ENCODE measurements at regions not wholly inside any gene's neighbourhood (a gene's known extent, or its start where the extent isn't known, plus 50 kb on each side); places are given as distances from the start of the nearest gene placed in this dataset.
"Not testable (repeated sequence)": the region's sequence is repeated elsewhere in the genome, so short reads cannot be mapped to it uniquely, and the experiment has no call there.

DNA sequence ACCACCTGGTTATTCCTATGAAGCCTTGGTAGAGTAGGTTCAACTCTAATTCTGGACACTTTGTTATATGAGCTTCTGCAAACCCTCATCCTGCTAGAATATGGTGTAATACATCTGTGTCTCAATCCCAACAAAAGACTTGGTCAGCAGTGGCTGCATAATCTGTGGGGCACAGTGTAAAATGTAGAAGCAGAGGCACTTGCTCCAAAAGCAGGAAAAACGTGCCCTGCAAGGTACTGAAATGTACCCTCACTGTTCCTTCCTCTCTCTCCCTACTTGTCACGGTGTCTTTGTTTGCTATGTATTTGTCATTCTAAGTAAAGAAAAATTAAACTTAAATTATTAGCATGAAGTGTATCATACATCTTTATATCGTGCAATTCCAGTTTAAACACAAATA is 267.9 kb downstream of the BCL11B start:
- DNase-seq (ENCODE audit: low spot score), result no peak

DNA sequence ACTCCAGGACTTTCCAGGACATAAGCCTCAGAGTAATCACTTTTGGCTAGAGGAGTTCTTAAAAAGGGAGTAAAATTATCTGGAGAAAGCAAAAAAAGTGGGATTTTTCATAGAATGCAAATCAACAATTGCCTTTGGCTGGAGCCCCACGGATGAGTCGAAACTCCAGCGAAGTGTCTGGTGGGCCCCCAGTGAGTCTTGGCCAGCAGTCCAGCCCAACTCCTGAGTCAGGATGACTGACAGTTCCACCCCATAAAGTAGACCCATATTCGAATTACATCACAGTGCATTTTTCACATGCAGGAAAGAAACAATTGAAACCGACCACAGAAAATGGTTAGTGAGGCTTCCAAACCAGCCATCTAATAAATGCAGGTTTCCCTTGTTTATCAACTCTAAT is 265.7 kb downstream of the BCL11B start:
- no peak for DNase-seq (ENCODE audit: low spot score)

DNA sequence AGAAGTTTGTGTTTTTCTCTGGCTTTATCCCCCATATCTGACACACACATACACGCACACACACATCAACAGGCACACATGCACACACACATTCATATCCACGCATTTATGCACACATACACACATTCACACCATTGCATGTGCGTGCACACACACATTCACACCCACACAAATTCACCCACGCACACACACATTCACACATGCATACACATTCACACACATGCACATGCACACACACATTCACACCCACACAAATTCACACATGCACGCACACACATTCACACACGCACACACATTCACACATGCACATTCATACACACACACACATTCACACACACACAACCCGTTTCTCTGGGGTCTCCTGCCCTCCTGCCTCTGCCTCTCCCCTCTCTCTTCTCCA is 264.2 kb downstream of the BCL11B start:
- DNase-seq (ENCODE audit: low spot score), result no peak

DNA sequence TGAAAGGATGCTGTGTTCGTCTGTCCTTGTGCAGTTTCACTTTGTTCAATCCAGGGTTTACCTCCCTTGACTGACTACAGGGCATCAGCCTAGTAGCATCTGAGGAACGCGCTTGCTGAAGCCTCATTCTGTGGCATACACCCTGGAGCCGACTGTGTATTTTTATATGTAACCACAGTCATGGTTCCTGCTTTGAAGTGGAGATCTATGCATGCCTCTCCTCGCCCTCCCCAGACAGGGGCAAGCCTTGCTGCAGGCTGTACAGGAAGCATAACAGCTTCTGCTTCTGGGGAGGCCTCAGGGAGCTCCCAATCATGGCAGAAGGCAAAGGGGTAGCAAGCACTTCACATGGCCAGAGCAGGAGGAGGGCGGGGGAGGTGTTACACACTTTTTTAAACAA is 262.1 kb downstream of the BCL11B start:
- DNase-seq (ENCODE audit: low spot score), result no peak

DNA sequence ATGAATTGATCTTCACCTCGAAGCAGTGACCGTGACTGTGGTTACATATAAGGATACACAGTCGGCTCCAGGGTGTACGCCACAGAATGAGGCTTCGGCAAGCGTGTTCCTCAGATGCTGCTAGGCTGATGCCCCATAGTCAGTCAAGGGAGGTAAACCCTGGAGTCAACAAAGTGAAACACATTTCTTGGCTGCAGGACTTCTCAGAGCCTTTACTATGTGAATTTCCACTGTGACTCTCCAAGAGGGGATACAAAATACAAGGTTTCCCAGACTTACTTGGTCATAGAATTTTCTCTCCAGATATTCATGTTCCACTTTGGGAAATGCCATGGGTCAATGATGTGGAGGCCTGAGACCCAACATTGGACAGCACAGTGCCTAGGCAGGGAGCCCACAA is 260.6 kb downstream of the BCL11B start:
- no peak for DNase-seq (ENCODE audit: low spot score)

DNA sequence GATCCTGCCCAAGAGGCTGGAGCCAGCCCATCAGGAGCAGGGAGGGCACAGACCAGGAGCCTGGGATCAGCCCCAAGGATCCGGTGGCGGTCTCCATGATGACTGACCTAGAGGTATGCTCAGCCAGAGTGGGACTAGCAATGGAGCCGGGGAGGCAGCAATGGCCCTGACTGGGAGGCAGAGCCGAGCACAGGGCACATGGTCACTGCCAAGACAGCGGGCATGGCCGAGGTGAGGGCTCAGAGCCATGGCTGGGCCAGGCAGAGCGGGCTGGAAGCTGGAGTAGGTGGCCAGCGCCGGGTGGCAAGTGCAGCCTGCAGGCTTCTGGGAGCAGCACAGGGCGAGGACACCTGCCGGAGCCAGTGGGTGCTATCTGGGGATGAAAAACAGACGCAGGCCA is 259.3 kb downstream of the BCL11B start:
- DNase-seq (ENCODE audit: low spot score), result no peak

DNA sequence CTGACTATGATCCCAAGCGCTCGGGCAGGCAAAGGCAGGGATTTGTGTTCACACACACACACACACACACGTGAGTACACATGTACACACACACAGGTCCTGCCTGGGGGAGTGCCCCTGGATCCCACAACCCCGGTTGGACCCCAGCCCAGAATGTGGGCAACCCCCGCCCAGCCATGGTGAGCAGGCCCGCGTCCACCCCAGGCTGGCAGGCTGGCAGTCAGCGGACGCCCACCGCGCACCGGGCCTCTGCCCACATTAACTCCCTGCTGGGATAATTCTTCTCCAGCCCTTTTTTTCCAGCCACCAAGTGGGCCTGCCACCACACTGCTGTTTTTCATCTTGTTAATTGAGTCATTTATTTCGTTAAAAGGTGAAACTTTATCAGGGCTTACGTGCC is 256.2 kb downstream of the BCL11B start:
- no peak for DNase-seq (ENCODE audit: low spot score)

DNA sequence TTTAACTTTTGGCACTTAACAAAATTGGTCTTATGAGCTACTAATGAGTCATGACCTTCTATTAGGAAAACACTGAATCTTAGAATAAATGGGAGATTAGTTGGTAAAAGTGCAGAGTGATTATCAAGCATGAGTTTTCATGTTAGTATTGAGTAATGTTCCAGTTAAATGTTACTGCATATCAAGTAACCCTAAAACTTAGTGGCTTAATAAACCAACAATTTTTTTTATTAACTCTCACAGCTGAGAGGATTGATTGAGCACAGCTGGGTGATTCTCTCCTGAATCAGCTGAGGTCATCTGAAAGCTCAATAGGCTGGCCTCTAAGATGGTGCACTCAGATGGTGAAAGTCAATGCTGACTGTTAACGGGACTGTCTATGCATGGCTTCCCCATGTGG is 248.6 kb downstream of the BCL11B start:
- no peak for DNase-seq (ENCODE audit: low spot score)

DNA sequence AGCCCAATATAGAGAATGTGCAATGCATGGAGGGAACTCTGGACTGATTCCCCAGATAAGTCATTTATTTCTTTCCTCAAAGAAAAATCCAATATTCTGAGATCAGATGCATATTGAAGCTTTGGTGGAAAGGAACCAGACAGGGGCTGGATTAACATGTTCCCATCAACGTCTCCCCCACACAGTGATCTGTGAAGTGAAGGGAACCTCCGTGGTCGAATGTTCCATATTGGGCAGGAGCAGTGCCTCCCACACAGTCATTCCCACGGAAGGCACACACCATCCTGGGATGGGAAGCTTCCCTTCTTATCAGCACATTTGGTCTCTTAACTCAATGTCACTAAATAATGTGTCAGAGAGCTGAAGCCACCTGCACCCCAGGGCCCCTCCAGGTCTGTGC is 247.1 kb downstream of the BCL11B start:
- DNase-seq (ENCODE audit: low spot score), result no peak

DNA sequence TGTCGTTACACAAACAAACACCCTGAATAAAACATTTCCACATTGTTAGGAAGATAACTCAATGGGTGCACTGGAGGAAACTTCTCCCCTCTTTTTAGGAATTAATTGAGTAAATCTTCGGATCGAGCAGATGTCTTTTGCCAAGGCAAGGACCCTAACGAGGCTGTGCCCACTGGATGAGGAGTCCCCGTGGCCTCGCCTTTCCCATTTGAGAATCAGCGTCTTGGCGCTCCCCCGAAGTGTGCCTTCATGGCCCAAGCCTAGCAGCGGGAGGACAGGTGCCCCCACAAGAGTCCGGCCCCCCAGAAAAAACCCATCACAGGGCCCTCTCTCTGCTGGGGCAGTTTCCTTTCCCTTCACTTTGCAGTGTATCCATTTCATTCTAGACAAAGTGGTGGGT is 246.6 kb downstream of the BCL11B start:
- no peak for DNase-seq (ENCODE audit: low spot score)

DNA sequence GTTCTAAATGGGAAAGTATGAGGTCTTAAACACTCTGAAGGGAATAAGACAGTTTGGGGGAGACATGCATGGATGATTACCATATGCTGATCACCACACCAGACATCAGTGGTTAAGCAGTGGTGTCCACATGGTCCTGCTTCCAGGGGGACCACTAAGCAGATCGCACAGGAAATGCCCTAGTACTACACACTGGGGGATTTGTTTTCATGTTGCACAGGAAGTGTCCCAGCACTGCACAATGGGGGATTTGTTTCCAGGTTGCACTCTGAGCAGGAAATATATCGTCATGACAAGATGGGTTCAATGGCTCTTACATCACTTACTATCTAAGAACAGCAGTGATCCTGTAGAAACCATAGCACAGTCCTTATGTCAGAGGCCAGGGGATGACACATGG is 245.5 kb downstream of the BCL11B start:
- peak; percentile 6 for DNase-seq (ENCODE audit: low spot score)

DNA sequence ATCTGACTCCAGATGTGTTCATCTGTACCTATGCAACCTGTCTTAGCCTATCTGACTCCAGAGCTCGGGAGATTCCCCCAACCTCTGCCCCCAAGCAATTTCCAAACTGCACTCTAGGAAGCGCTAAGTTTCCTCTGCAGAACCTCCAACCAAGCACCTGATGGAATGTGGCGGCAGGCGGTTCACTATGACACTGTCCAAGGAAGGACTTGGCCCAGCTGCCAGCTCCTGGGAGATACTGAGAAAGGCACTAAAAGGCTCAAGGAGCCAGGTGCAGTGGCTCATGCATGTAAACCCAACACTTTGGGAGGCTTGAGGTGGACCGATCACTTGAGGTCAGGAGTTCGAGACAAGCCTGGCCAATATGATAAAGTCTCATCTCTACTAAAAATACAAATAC is 244.0 kb downstream of the BCL11B start:
- no peak for DNase-seq (ENCODE audit: low spot score)

DNA sequence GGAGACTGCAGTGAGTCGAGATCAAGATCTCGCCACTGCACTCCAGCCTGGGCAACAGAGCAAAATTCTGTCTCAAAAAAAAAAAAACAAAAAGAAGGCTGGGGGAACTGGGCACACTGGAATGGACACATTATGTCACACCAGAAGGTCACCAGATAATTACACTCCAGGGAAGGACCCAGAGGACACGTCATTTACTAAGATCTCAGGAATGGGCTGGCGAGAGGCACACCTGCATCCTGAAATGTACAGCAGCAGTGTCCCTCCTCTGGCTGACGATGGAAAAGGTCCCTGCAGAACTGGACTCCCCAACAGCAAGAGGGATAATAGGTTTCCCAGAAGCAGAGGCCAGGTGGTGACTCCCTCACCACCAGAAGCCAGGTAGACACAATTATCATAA is 243.5 kb downstream of the BCL11B start:
- no peak for DNase-seq (ENCODE audit: low spot score)

DNA sequence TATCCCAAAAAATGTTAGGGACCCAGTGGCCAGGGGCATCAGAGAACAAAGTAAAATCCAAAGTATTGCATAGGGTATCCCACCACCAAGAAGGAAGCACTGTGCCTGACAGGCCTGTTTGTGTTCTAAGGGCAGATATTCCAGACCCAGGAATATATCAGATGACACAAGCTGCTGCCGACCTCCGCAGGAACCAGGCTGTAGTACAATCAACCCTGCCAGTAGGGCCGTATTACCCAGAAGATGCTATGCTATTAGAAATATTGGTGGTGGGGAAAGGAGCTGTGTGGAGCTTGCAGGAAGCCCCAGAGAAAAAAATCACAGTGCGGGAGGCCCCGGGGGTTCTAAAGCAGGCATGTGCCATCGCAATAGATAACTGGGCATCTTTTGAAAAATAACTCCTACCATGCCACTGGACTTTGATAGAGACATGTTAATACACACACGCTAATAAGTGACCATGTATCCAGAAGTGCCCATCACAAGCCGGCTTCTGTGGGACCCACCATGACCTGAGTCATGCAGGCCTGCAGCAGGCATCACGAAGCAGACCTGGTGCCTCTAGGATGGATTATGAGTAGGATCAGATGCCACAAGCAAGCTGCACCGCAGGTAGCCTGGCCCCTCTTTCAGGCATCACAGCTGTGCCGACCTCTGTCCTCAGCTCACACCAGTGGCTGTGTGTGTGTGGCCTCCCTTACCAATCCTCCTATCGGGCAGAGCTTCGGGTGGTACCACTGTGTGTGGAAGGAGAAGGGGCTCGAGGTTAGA is 242.7 kb downstream of the BCL11B start:
- DNase-seq (ENCODE audit: low spot score), result no peak

DNA sequence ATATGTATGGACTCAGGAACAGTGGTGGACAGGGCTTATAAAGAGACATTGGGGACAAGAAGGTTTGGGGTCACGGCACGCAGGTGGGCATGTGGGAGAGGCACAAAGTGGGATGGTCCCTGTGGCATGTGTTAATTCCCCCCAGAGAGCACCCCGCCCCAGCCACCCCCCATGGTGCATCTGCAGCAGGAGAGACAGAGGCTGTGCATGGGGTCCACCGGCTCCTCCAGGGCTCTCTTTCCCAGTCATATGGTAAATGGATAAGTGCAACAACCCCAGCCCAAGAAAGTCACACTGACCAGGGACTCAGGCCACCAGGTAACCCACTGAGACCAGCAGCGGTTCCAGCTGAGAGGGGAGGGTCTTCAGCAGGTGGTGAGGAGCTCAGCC is 242.1 kb downstream of the BCL11B start:
- DNase-seq (ENCODE audit: low spot score), result no peak

DNA sequence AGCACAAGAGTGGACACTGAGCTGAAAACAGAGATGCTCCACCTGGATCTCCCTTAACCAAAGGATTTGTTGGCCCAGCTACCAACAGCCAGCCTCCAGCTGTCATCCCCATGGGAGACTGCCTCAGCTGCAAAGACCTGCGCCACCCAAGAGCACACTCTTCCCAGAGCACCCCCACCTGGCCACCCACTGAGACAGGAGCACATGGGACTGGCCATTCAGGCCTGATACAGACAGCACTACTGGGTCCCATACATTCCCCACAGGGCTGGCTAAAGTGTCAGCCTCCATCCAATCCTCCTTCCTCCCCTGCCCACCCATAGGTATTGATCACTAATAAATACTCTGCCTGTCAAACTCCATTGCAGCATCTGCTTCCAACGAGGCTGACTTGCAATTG is 241.5 kb downstream of the BCL11B start:
- no peak for DNase-seq (ENCODE audit: low spot score)

DNA sequence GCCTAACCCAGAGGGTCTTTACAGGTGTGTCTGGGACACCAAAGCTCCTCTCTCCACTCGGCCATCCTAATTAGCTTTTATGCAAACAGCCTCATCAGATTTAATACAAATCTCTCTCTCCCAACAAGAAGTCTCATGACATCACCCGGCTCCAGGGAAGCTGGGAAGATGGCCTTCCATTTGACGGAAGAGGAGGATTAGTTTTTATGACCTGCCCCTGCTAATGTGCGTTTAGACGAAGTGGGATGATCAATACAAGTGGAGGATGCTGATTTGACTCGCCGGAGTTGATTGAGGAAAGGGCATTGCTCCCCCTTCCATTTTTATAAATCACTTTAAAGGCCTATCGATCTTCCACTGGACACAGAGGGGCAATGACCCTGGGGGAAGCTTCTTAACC is 239.2 kb downstream of the BCL11B start:
- DNase-seq (ENCODE audit: low spot score), result no peak

DNA sequence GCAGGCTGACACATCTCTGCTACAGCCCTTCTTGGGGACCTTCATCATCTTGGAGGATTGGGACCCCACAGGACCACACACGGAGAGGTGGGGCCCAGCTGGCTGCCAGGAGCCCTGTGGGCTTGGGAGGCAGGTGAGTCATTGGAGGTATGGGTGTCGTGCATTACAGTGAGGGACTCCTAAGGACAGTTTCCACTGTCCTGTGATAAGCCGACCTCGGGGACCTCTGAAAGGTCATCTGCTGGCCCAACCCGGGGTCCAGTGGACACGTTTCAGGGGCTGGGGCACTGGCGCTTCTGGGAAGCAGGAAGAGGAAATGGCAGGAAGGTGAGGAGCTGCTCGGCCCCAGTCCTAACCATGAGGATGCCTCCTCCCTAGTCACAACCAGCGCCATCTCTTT is 238.0 kb downstream of the BCL11B start:
- no peak for DNase-seq (ENCODE audit: low spot score)

DNA sequence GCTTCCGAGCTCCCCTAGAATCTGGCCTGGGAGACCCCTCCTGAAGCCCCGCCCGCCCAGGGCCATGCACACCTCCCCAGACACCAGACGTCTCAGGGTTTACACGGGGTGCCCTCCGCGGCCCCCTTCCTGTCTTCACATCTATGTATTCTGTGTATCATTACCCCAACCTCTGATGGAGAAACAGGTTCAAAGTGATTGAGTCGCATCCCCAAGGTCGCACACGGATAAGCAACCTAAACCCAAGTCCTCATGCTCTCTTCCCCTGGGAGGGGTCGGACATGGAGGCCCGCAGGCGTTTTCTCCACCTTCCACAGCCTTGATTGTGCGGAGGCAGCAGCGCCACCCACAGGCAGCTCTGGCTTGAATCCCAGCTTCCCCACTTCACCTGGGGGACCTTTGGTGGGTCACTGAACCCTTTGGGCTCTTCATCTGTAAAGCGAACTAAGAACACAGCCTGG is 237.3 kb downstream of the BCL11B start:
- DNase-seq (ENCODE audit: low spot score), result no peak

DNA sequence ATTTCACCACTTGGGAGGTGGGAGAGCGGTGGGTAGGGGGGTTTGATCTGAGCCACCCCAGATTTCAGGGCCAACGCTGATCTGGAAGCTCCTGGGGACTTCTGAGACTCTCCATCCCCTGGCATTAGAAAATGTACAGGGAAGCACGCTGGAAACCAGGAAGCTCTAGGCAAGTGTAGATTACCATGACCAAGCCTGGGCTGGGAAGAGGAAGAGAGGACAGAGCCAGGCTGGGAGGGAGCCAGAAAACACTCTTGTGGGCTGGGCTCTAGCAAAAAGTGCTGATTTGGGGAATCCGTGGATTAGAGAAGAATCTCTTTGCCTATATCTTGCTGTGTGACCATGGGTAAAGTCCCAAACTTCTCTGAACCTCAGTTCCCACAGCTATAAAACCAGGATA is 236.7 kb downstream of the BCL11B start:
- DNase-seq (ENCODE audit: low spot score), result no peak

DNA sequence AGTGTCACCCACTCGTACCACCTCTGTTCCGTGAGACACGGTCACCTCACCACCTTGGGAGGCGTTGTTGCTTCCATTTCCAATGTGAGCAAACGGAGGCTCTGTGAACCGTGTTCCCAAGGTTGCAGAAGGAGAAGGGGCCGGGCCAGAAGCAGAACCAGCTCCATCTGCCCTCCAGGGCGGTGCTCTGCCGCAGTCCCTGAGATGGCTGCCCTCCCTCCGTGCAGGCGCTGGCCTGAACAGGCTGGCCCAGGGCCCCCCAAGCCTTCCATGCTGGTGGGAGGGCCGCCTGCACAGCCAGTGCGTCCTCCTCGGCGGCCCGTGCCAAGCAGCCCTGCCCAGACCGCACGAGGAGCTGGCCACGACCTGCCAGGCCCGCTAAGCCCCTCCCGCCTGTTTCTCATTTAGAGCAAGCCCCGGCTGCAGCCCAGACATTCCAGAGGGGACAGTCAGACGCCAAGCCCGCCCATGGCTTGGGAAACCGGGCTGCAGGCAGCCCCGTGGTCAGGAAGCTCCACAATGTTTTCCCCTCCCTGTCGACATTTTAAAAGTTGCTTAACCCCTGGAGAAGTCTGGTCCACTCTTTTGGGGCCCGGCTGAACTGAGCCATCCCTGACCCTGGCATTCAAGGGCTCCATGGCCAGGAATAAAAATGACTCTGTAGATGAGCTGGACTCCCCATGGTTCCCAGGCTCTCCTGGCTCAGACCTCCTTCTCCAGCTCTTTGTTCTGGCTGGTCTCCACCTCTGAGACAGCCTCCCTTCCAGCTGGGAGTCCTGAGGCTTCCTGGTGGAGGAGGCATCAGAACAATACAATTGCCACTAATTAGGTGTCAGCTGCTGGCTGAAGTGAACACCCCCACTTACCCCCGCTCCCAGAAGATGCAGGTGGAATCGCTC is 236.0 kb downstream of the BCL11B start:
- DNase-seq (ENCODE audit: low spot score), result no peak

DNA sequence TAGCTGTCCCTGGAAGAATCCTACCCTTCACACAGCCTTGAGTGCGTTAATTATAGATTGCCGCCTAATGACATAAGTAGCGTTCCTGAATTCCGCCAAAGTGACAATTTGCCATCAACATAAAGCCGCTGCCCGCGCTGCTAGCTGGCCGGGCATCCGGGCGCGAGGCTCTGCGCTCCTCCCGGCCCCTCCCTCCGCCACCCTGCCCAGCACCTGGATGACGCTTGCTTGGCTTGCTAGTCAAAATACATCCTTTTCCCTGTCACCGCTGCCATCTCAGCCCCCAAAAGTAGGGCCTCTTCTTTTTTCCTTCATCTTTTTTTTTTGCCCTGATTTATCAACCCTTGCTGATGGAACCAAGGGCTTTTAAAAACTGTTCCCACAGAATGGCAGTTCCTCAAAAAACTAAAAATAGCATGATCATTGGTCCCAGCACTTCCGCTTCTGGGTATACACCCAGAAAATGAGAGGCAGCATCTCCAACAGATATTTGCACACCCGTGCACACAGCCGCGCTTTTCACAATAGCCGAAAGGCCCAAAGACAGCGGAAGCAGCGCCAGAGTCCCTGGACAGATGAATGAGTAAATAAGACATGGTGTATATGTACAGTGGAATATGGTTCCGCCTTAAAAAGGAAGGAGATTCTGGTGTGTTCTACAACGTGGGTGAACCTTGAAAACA is 235.2 kb downstream of the BCL11B start:
- no peak for DNase-seq (ENCODE audit: low spot score)

DNA sequence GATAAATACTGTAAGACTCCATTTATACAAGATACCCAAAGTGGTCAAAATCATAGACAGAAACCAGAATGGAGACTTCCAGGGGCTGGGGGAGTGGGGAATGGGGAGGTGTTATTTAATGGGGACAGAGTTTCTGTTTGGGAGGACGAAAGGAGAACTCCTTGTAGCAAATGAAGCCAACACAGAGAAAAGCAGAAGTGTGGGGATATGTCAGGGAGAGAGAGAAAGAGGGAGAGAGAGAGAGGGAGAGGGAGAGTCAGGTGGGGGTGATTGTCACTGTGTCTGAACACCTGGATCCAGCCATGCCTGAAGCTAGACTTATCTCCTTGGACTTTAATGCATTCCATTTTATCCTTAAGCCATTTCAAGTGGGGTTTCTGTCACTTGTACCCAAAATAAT is 234.7 kb downstream of the BCL11B start:
- DNase-seq (ENCODE audit: low spot score), result not testable (repeated sequence)
